B cell (primary cell): ENCODE measurements at regions not wholly inside any gene's neighbourhood (a gene's known extent, or its start where the extent isn't known, plus 50 kb on each side); places are given as distances from the start of the nearest gene placed in this dataset.

Experiments
- ATAC-seq: fragments of 200-7000 bp; cut with Tn5 transposase; one replicate; pipeline ENCODE4 v1.10.0; 2021; ENCODE audit warnings: low read depth, mild to moderate bottlenecking, moderate number of reproducible peaks, moderate library complexity
- CTCF ChIA-PET: fragments of 350-600 bp; sonication (Branson Sonifier 250); formaldehyde crosslinking; loops from one replicate; lab custom pipeline; 2021; ENCODE audit warnings: antibody characterized with exemption, inconsistent platforms; lab: Charles Lee
- POLR2A ChIA-PET: fragments of 350-600 bp; sonication (Branson Sonifier 250); formaldehyde crosslinking; loops from one replicate; lab custom pipeline; 2021; ENCODE audit warnings: antibody characterized with exemption; lab: Charles Lee
- DNase-seq: peaks from one replicate; pipeline ENCODE4 v3.0.0; 2013
- H2AFZ ChIP-seq: 2 replicates; pipeline ENCODE4 v1.6.1; 2012; ENCODE audit warnings: mild to moderate bottlenecking, low read depth, low read length; ENCODE audit not compliant: insufficient read depth, poor library complexity, severe bottlenecking
- H3K27ac ChIP-seq, 2 donors: 1 replicate in 1 of 2; 2 replicates in 1 of 2; pipeline ENCODE4 v1.5.1; 2012 to 2013; ENCODE audit warnings: low read length in 2 of 2, mild to moderate bottlenecking in 2 of 2, moderate library complexity in 1 of 2
- H3K27me3 ChIP-seq, 4 experiments: fragments of 200-600 bp in 1 of 4; sonication (generic) in 1 of 4; replicated peaks in 1 of 4; 1 replicate in 2 of 4; 2 replicates in 2 of 4; pipeline versions ENCODE4 v1.6.1 to v1.7.0; 2013 to 2016; ENCODE audit warnings: low read length in 3 of 4, mild to moderate bottlenecking in 2 of 4, mixed read lengths in 1 of 4, moderate library complexity in 1 of 4; ENCODE audit not compliant: insufficient read depth in 4 of 4, control insufficient read depth in 3 of 4; ENCODE audit errors: control extremely low read depth in 1 of 4
- H3K36me3 ChIP-seq, 2 experiments: replicated peaks in 1 of 2; 1 replicate in 1 of 2; 2 replicates in 1 of 2; pipeline versions ENCODE4 v1.6.1 to v1.7.1; 2013; ENCODE audit warnings: low read length in 1 of 2; ENCODE audit not compliant: insufficient read depth in 2 of 2, control insufficient read depth in 1 of 2; ENCODE audit errors: control extremely low read depth in 1 of 2, extremely low read depth in 1 of 2
- H3K4me1 ChIP-seq, 2 donors: fragments of 200-600 bp in 1 of 2; sonication (generic) in 1 of 2; 1 replicate in 1 of 2; 2 replicates in 1 of 2; pipeline versions ENCODE4 v1.5.1 to v1.6.1; 2013 to 2017; ENCODE audit warnings: low read length in 2 of 2; ENCODE audit not compliant: control insufficient read depth in 2 of 2, insufficient read depth in 2 of 2
- H3K4me2 ChIP-seq: replicated peaks from 2 replicates; pipeline ENCODE3; 2012; ENCODE audit warnings: mild to moderate bottlenecking, low read depth, low read length; ENCODE audit not compliant: poor library complexity, severe bottlenecking
- H3K4me3 ChIP-seq, 5 experiments: fragments of 200-600 bp in 1 of 5; sonication (generic) in 1 of 5; 1 replicate in 3 of 5; 2 replicates in 2 of 5; pipeline versions ENCODE4 v1.5.1 to v1.7.0; 2011 to 2016; ENCODE audit warnings: low read length in 4 of 5, mild to moderate bottlenecking in 4 of 5, low read depth in 2 of 5, control low read depth in 1 of 5, moderate library complexity in 1 of 5; ENCODE audit not compliant: insufficient read depth in 1 of 5; ENCODE audit errors: control extremely low read depth in 1 of 5, extremely low read depth in 1 of 5
- H3K79me2 ChIP-seq: fragments of 200-600 bp; sonication (generic); one replicate; pipeline ENCODE4 v1.6.0; 2016; ENCODE audit warnings: low read length; ENCODE audit not compliant: control insufficient read depth, insufficient read depth
- H3K9ac ChIP-seq: fragments of 200-600 bp; sonication (generic); 2 replicates; pipeline ENCODE4 v1.6.1; 2017; ENCODE audit warnings: mild to moderate bottlenecking, low read length, moderate library complexity
- H3K9me3 ChIP-seq, 3 donors: one replicate each; pipeline versions ENCODE4 v1.6.1 to v1.7.1; 2013; ENCODE audit warnings: low read length in 2 of 3; ENCODE audit not compliant: control insufficient read depth in 2 of 3, insufficient read depth in 1 of 3; ENCODE audit errors: control extremely low read depth in 1 of 3
- H4K20me1 ChIP-seq: 2 replicates; pipeline ENCODE4 v1.6.0; 2012; ENCODE audit warnings: mild to moderate bottlenecking, low read length; ENCODE audit not compliant: insufficient read depth, control insufficient read depth, poor library complexity, severe bottlenecking
- H3K27ac Mint-ChIP-seq: one replicate; pipeline ENCODE4 v1.8.0; 2021; ENCODE audit warnings: mixed read lengths
- H3K27me3 Mint-ChIP-seq: one replicate; pipeline ENCODE4 v1.8.0; 2021; ENCODE audit warnings: mixed read lengths
- H3K4me1 Mint-ChIP-seq: one replicate; pipeline ENCODE4 v1.8.0; 2021; ENCODE audit warnings: mixed read lengths
- H3K4me3 Mint-ChIP-seq: one replicate; pipeline ENCODE4 v1.8.0; 2021; ENCODE audit warnings: mixed read lengths
- H3K9me3 Mint-ChIP-seq: one replicate; pipeline ENCODE4 v1.8.0; 2022; ENCODE audit warnings: mixed read lengths; ENCODE audit not compliant: insufficient read depth
- CTCF ChIP-seq: fragments of 200-600 bp; IDR thresholded peaks from one replicate; pipeline ENCODE4 v1.8.0; 2022; ENCODE audit warnings: antibody characterized with exemption, mild to moderate bottlenecking
- EZH2 ChIP-seq: IDR thresholded peaks from 2 replicates; pipeline ENCODE4 v1.6.1; 2012; ENCODE audit warnings: borderline replicate concordance, low read depth, mild to moderate bottlenecking, moderate library complexity, low read length; ENCODE audit not compliant: insufficient read depth, poor library complexity, severe bottlenecking
- WGBS: methylation state at CpG from one replicate; pipeline ENCODE4 v1.1.5; 2013; ENCODE audit warnings: missing lambda C conversion rate; ENCODE audit not compliant: insufficient coverage; 5-methylcytosine and 5-hydroxymethylcytosine counted together
- intact Hi-C: fragments of 100-400 bp; cut with micrococcal nuclease; formaldehyde crosslinking; loops from one replicate; pipeline ENCODE4 v1.10.0; 2022

GRCh38 chr5:122680623-122681350 lies 94.1 kb upstream of the SNX2 start:
- Histone ChIP-seq H3K9ac (no peak overlapping the region), H3K4me1 (peaks cover 3 to 5% of the 10 kb centered on the region in 2 donors), H4K20me1 (no peaks in the 10 kb centered on the region), H3K27me3 (no peaks in the 10 kb centered on the region), H3K9me3 (no peaks in the 10 kb centered on the region), H3K4me2 (no peak overlapping the region), H3K4me3 (no peak overlapping the region), H2AFZ (peak overlapping the region; percentile 36), H3K27ac (no peak overlapping the region), H3K79me2 (peaks cover 10% of the 10 kb centered on the region), H3K36me3 (no peaks in the 10 kb centered on the region)
- WGBS, result no CpG with 5 or more reads among the region's 3 CpGs
- peaks cover 8% of the 10 kb centered on the region for H3K4me1 Mint-ChIP-seq
- TF ChIP-seq CTCF, result no peak
- no peak for TF ChIP-seq EZH2
- CTCF ChIA-PET, result no interaction called here
- H3K27ac Mint-ChIP-seq, result no peak overlapping the region
- H3K9me3 Mint-ChIP-seq, result no peaks in the 10 kb centered on the region
- ATAC-seq (no peak), DNase-seq (no peak)
- POLR2A ChIA-PET, result no interaction called here
- intact Hi-C loops, result no loop called here
- no peak overlapping the region for H3K4me3 Mint-ChIP-seq
- no peaks in the 10 kb centered on the region for H3K27me3 Mint-ChIP-seq

GRCh38 chr5:122683631-122684030 lies 91.2 kb upstream of the SNX2 start:
- Mint-ChIP-seq H3K4me1 (peaks cover 9% of the 10 kb centered on the region), H3K27me3 (no peaks in the 10 kb centered on the region), H3K27ac (no peak overlapping the region), H3K9me3 (no peaks in the 10 kb centered on the region), H3K4me3 (no peak overlapping the region)
- no peak for TF ChIP-seq EZH2
- no peak for TF ChIP-seq CTCF
- Histone ChIP-seq H3K9ac (no peak overlapping the region), H3K27ac (no peak overlapping the region), H2AFZ (no peak overlapping the region), H3K4me3 (no peak overlapping the region), H3K4me1 (peaks cover 3 to 5% of the 10 kb centered on the region in 2 donors), H3K4me2 (no peak overlapping the region), H3K36me3 (no peaks in the 10 kb centered on the region), H3K79me2 (no peaks in the 10 kb centered on the region), H3K9me3 (no peaks in the 10 kb centered on the region), H4K20me1 (no peaks in the 10 kb centered on the region), H3K27me3 (no peaks in the 10 kb centered on the region)
- ChIA-PET CTCF (no interaction called here), POLR2A (no interaction called here)
- intact Hi-C loops, result no loop called here
- DNase-seq (no peak), ATAC-seq (no peak)
